ENCODE measurements at regions not wholly inside any gene's neighbourhood (a gene's known extent, or its start where the extent isn't known, plus 50 kb on each side); places are given as distances from the start of the nearest gene placed in this dataset.

- TF ChIP-seq POLR2A (IDR thresholded peaks at IDR 0.05) (no peak), CTCF (IDR thresholded peaks at IDR 0.05) (no peak), EP300 (IDR thresholded peaks at IDR 0.05) (no peak), POLR2AphosphoS5 (IDR thresholded peaks at IDR 0.05) (no peak)
These were observed 241.0 kb upstream of the NFIA start for GRCh38 chr1:60841116-60842046.
